WTC11 (cell line): ENCODE measurements at regions not wholly inside any gene's neighbourhood (a gene's known extent, or its start where the extent isn't known, plus 50 kb on each side); places are given as distances from the start of the nearest gene placed in this dataset.
"Not testable (repeated sequence)": the region's sequence is repeated elsewhere in the genome, so short reads cannot be mapped to it uniquely, and the experiment has no call there.

Experiments
- ATAC-seq: fragments of 200-7000 bp; cut with Tn5 transposase; 2 replicates; pipeline ENCODE4 v1.10.0; 2021; ENCODE audit warnings: mild to moderate bottlenecking, moderate library complexity
- CTCF ChIA-PET: fragments of 300-600 bp; sonication (Branson Sonifier 250); formaldehyde crosslinking; loops from one replicate; lab custom pipeline; 2021; ENCODE audit warnings: antibody characterized with exemption; lab: Charles Lee
- POLR2A ChIA-PET: fragments of 350-600 bp; sonication (Branson Sonifier 250); formaldehyde crosslinking; loops from one replicate; lab custom pipeline; 2021; ENCODE audit warnings: antibody characterized with exemption; lab: Charles Lee
- DNase-seq: peaks from one replicate; pipeline ENCODE4 v3.0.0; 2021; ENCODE audit warnings: low spot score
- H3K27ac Mint-ChIP-seq: 2 replicates; pipeline ENCODE4 v1.8.0; 2021; ENCODE audit warnings: mixed read lengths
- H3K27me3 Mint-ChIP-seq: 2 replicates; pipeline ENCODE4 v1.8.0; 2021; ENCODE audit warnings: low read depth, mild to moderate bottlenecking, moderate library complexity, mixed read lengths
- H3K36me3 Mint-ChIP-seq: 2 replicates; pipeline ENCODE4 v1.8.0; 2021; ENCODE audit warnings: mixed read lengths
- H3K4me1 Mint-ChIP-seq: 2 replicates; pipeline ENCODE4 v1.8.0; 2022; ENCODE audit warnings: mixed read lengths
- H3K4me3 Mint-ChIP-seq: 2 replicates; pipeline ENCODE4 v1.8.0; 2021; ENCODE audit warnings: mild to moderate bottlenecking, moderate library complexity, mixed read lengths
- H3K9me3 Mint-ChIP-seq: 2 replicates; pipeline ENCODE4 v1.8.0; 2021; ENCODE audit warnings: mixed read lengths
- ATF1 ChIP-seq: sonication (generic); formaldehyde crosslinking; IDR thresholded peaks from 2 replicates; pipeline ENCODE4 v1.8.1; 2023; ENCODE audit warnings: mild to moderate bottlenecking, moderate library complexity, missing genetic modification reagents
- CREB1 ChIP-seq: sonication (generic); formaldehyde crosslinking; IDR thresholded peaks from 2 replicates; pipeline ENCODE4 v1.8.0; 2023; ENCODE audit warnings: mild to moderate bottlenecking, missing genetic modification reagents
- GABPB1 ChIP-seq: sonication (generic); formaldehyde crosslinking; IDR thresholded peaks from 2 replicates; pipeline ENCODE4 v1.8.1; 2023; ENCODE audit warnings: mild to moderate bottlenecking, missing genetic modification reagents
- GTF2I ChIP-seq: fragments of 250-450 bp; sonication (Bioruptor Pico); conservative IDR thresholded peaks from 2 replicates; pipeline ENCODE4 v1.4.0; 2021; ENCODE audit warnings: mild to moderate bottlenecking
- MXD4 ChIP-seq: fragments of 250-450 bp; sonication (Bioruptor Pico); IDR thresholded peaks from 2 replicates; pipeline ENCODE4 v1.8.0; 2021; ENCODE audit warnings: mild to moderate bottlenecking, moderate library complexity, borderline replicate concordance
- NFATC4 ChIP-seq: fragments of 250-450 bp; sonication (Bioruptor Pico); IDR thresholded peaks from 2 replicates; pipeline ENCODE4 v1.9.0; 2021; ENCODE audit warnings: mild to moderate bottlenecking
- NR2C2 ChIP-seq: sonication (generic); formaldehyde crosslinking; IDR thresholded peaks from 2 replicates; pipeline ENCODE4 v1.8.0; 2022; ENCODE audit warnings: mild to moderate bottlenecking, missing genetic modification reagents
- PRRX2 ChIP-seq: fragments of 250-450 bp; sonication (Bioruptor Pico); IDR thresholded peaks from 2 replicates; pipeline ENCODE4 v1.8.0; 2021; ENCODE audit warnings: mild to moderate bottlenecking
- SMAD4 ChIP-seq: sonication (generic); formaldehyde crosslinking; IDR thresholded peaks from 2 replicates; pipeline ENCODE4 v1.8.0; 2022; ENCODE audit warnings: mild to moderate bottlenecking, missing genetic modification reagents
- TEAD1 ChIP-seq: sonication (generic); formaldehyde crosslinking; IDR thresholded peaks from 2 replicates; pipeline ENCODE4 v1.8.0; 2022; ENCODE audit warnings: mild to moderate bottlenecking, missing genetic modification reagents
- ZNF138 ChIP-seq: sonication (generic); formaldehyde crosslinking; conservative IDR thresholded peaks from 2 replicates; pipeline ENCODE4 v1.8.1; 2022; ENCODE audit warnings: mild to moderate bottlenecking, moderate library complexity, missing genetic modification reagents
- ZNF317 ChIP-seq: sonication (generic); formaldehyde crosslinking; IDR thresholded peaks from 2 replicates; pipeline ENCODE4 v1.8.1; 2023; ENCODE audit warnings: low read depth, mild to moderate bottlenecking, moderate library complexity, missing genetic modification reagents, borderline replicate concordance
- ZNF416 ChIP-seq: fragments of 250-450 bp; sonication (Bioruptor Pico); IDR thresholded peaks from 2 replicates; pipeline ENCODE4 v1.9.0; 2021; ENCODE audit warnings: mild to moderate bottlenecking, inconsistent platforms
- TF ChIP-seq, protein P1 (sequence below): fragments of 250-450 bp; sonication (Bioruptor Pico); IDR thresholded peaks from 2 replicates; pipeline ENCODE4 v1.9.0; 2021; ENCODE audit warnings: mild to moderate bottlenecking, borderline replicate concordance
- TF ChIP-seq, protein P2 (sequence below): fragments of 200-600 bp; IDR thresholded peaks from 2 replicates; pipeline ENCODE4 v1.8.0; 2022; ENCODE audit warnings: antibody characterized with exemption
- TF ChIP-seq, protein P3 (sequence below): sonication (generic); formaldehyde crosslinking; IDR thresholded peaks from 2 replicates; pipeline ENCODE4 v1.8.1; 2022; ENCODE audit warnings: mild to moderate bottlenecking, missing genetic modification reagents, moderate library complexity, borderline replicate concordance
- TF ChIP-seq, protein P4 (sequence below): sonication (generic); formaldehyde crosslinking; IDR thresholded peaks from 2 replicates; pipeline ENCODE4 v1.8.0; 2022; ENCODE audit warnings: mild to moderate bottlenecking, missing genetic modification reagents
- TF ChIP-seq, protein P5 (sequence below): sonication (generic); formaldehyde crosslinking; IDR thresholded peaks from 2 replicates; pipeline ENCODE4 v1.8.0; 2022; ENCODE audit warnings: mild to moderate bottlenecking, missing genetic modification reagents
- TF ChIP-seq, protein P6 (sequence below): sonication (generic); formaldehyde crosslinking; IDR thresholded peaks from 2 replicates; pipeline ENCODE4 v1.8.1; 2022; ENCODE audit warnings: mild to moderate bottlenecking, moderate library complexity, missing genetic modification reagents

DNA sequence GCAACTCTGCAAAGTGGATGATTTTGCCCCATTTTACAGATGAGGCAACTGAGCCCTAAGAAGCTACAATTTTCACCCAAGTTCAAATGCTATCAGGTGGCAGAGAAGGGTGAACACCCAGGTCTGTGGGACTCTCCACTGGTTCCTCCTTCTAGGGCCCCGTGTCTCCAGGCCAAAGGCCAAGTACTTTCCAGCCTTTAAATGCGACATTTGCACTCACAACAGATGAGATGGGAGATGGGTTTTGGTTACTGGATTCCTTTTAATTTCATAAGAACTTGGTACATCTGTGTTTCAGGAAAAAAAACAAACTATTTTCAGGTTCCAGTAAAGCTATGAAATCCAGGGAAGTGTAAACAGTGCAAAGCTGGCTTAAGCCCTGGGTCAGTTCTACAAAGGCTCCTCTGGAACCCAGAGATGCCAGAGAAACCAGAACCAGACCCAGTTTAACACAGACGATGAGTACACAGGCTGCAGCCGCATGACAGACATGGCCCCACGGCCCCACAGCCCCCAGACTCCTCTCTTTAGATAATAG, 361.7 kb downstream of the ANAPC1 start:
- Mint-ChIP-seq H3K27me3 (no peaks in the 10 kb centered on the region), H3K36me3 (no peaks in the 10 kb centered on the region), H3K4me1 (peaks cover 16% of the 10 kb centered on the region), H3K27ac (no peak overlapping the region), H3K4me3 (no peak overlapping the region), H3K9me3 (no peaks in the 10 kb centered on the region)
- DNase-seq = no peak
- TF ChIP-seq, protein P1, sequence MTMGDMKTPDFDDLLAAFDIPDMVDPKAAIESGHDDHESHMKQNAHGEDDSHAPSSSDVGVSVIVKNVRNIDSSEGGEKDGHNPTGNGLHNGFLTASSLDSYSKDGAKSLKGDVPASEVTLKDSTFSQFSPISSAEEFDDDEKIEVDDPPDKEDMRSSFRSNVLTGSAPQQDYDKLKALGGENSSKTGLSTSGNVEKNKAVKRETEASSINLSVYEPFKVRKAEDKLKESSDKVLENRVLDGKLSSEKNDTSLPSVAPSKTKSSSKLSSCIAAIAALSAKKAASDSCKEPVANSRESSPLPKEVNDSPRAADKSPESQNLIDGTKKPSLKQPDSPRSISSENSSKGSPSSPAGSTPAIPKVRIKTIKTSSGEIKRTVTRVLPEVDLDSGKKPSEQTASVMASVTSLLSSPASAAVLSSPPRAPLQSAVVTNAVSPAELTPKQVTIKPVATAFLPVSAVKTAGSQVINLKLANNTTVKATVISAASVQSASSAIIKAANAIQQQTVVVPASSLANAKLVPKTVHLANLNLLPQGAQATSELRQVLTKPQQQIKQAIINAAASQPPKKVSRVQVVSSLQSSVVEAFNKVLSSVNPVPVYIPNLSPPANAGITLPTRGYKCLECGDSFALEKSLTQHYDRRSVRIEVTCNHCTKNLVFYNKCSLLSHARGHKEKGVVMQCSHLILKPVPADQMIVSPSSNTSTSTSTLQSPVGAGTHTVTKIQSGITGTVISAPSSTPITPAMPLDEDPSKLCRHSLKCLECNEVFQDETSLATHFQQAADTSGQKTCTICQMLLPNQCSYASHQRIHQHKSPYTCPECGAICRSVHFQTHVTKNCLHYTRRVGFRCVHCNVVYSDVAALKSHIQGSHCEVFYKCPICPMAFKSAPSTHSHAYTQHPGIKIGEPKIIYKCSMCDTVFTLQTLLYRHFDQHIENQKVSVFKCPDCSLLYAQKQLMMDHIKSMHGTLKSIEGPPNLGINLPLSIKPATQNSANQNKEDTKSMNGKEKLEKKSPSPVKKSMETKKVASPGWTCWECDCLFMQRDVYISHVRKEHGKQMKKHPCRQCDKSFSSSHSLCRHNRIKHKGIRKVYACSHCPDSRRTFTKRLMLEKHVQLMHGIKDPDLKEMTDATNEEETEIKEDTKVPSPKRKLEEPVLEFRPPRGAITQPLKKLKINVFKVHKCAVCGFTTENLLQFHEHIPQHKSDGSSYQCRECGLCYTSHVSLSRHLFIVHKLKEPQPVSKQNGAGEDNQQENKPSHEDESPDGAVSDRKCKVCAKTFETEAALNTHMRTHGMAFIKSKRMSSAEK (CRISPR knock-in tag) = no peak
- TF ChIP-seq GABPB1 = peak; percentile 43; the same call in 1 of the 2 replicates
- ATAC-seq = no peak
- POLR2A ChIA-PET = no interaction called here
- CTCF ChIA-PET = interaction anchor here (0.6 kb wide), 1 partner anchor 157 kb away, joined by 3 read pairs; no protein-coding TSS in a partner anchor

DNA sequence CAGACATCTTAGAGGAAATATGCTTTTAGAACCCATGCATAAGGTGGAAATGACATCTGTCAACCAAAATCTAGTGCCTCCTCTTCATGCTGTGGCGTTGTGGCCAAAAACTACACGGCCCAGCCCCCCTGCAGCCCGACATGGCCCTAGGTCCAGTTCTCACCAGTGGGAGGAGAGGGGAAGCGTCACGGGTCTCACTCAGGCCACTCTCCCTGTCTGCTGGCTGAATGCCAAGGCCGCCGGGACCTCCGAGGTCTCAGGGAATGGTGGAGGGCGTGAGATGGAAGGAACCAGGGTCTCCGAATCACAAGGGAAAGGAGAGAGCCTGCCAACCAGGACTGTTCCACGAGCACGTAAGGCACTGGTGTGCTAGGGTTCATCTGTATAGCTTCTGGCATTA, 361.0 kb downstream of the ANAPC1 start:
- TF ChIP-seq NFATC4 (no peak), ZNF317 (CRISPR knock-in tag) (no peak), NR2C2 (no peak), GABPB1 (no peak), CREB1 (CRISPR knock-in tag) (no peak), ATF1 (CRISPR knock-in tag) (no peak), PRRX2 (CRISPR knock-in tag) (no peak), ZNF138 (CRISPR knock-in tag) (no peak), MXD4 (CRISPR knock-in tag) (no peak), ZNF416 (CRISPR knock-in tag) (no peak), SMAD4 (no peak), TEAD1 (CRISPR knock-in tag) (no peak), GTF2I (no peak)
- TF ChIP-seq, protein P2, sequence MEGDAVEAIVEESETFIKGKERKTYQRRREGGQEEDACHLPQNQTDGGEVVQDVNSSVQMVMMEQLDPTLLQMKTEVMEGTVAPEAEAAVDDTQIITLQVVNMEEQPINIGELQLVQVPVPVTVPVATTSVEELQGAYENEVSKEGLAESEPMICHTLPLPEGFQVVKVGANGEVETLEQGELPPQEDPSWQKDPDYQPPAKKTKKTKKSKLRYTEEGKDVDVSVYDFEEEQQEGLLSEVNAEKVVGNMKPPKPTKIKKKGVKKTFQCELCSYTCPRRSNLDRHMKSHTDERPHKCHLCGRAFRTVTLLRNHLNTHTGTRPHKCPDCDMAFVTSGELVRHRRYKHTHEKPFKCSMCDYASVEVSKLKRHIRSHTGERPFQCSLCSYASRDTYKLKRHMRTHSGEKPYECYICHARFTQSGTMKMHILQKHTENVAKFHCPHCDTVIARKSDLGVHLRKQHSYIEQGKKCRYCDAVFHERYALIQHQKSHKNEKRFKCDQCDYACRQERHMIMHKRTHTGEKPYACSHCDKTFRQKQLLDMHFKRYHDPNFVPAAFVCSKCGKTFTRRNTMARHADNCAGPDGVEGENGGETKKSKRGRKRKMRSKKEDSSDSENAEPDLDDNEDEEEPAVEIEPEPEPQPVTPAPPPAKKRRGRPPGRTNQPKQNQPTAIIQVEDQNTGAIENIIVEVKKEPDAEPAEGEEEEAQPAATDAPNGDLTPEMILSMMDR = no peak
- TF ChIP-seq, protein P3, sequence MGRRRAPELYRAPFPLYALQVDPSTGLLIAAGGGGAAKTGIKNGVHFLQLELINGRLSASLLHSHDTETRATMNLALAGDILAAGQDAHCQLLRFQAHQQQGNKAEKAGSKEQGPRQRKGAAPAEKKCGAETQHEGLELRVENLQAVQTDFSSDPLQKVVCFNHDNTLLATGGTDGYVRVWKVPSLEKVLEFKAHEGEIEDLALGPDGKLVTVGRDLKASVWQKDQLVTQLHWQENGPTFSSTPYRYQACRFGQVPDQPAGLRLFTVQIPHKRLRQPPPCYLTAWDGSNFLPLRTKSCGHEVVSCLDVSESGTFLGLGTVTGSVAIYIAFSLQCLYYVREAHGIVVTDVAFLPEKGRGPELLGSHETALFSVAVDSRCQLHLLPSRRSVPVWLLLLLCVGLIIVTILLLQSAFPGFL (CRISPR knock-in tag) = no peak
- TF ChIP-seq, protein P4, sequence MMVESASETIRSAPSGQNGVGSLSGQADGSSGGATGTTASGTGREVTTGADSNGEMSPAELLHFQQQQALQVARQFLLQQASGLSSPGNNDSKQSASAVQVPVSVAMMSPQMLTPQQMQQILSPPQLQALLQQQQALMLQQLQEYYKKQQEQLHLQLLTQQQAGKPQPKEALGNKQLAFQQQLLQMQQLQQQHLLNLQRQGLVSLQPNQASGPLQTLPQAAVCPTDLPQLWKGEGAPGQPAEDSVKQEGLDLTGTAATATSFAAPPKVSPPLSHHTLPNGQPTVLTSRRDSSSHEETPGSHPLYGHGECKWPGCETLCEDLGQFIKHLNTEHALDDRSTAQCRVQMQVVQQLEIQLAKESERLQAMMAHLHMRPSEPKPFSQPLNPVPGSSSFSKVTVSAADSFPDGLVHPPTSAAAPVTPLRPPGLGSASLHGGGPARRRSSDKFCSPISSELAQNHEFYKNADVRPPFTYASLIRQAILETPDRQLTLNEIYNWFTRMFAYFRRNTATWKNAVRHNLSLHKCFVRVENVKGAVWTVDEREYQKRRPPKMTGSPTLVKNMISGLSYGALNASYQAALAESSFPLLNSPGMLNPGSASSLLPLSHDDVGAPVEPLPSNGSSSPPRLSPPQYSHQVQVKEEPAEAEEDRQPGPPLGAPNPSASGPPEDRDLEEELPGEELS = no peak
- TF ChIP-seq, protein P5, sequence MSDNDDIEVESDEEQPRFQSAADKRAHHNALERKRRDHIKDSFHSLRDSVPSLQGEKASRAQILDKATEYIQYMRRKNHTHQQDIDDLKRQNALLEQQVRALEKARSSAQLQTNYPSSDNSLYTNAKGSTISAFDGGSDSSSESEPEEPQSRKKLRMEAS (CRISPR knock-in tag) = no peak
- TF ChIP-seq, protein P6, sequence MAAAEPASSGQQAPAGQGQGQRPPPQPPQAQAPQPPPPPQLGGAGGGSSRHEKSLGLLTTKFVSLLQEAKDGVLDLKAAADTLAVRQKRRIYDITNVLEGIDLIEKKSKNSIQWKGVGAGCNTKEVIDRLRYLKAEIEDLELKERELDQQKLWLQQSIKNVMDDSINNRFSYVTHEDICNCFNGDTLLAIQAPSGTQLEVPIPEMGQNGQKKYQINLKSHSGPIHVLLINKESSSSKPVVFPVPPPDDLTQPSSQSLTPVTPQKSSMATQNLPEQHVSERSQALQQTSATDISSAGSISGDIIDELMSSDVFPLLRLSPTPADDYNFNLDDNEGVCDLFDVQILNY (CRISPR knock-in tag) = no peak
- TF ChIP-seq, all 79 proteins: peak for 0

DNA sequence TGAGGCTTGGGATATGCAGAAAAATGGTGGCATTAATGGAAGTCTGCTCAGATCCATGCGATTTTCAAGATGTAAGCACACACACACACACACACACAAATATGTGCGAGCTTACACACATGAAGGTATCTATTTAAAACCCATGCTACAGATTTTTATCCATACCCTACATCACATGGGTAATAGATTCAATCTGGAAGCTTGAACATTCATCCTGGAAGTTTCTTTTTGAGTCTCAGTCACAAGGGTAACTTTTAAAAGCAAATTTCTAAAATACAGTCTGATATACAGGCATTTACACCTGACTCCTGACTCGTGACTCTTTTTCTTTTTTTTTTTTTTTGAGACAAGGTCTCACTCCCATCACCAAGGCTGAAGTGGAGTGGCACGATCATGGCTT, 359.0 kb downstream of the ANAPC1 start:
- H3K4me3 Mint-ChIP-seq, H3K27me3 Mint-ChIP-seq, H3K36me3 Mint-ChIP-seq, DNase-seq, POLR2A ChIA-PET, ATAC-seq, H3K9me3 Mint-ChIP-seq, CTCF ChIA-PET, H3K27ac Mint-ChIP-seq: not testable (repeated sequence)
- peaks cover 25% of the 10 kb centered on the region for H3K4me1 Mint-ChIP-seq

More for the DNA sequence above, 361.0 kb downstream of the ANAPC1 start:
- no peaks in the 10 kb centered on the region for H3K27me3 Mint-ChIP-seq
- ATAC-seq = no peak
- H3K36me3 Mint-ChIP-seq = no peaks in the 10 kb centered on the region
- no peak overlapping the region for H3K27ac Mint-ChIP-seq
- no peaks in the 10 kb centered on the region for H3K9me3 Mint-ChIP-seq
- POLR2A ChIA-PET = no interaction called here
- peaks cover 15% of the 10 kb centered on the region for H3K4me1 Mint-ChIP-seq
- CTCF ChIA-PET = no interaction called here
- no peak for DNase-seq
- H3K4me3 Mint-ChIP-seq = no peak overlapping the region

DNA sequence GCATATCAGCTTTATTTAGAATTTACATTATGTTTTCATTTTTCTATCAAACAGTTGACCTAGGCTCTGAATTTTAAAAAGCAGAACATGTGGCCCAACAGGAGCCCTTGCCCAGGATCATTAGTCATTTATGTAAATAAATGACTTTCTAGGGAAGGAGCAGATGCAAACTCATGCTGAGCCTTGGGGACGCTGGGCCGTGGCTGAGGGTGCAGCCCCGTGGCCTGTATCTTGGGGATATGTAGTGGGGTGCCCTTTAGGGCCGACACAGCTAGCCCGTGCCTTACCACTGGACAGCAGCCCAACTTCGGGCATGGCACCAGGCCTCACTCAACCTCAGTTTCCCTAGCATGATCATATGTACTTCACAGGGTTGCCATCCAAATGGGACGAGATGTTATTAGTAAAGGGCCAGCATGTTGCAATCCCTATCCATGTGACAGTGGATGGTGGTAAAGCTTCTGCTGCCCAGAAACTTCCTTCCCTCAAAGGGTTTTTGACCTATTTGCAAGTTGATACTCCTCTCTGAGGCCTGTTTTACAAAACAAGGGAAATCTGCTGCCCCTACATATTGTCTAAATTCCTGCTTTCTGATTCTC, 357.9 kb downstream of the ANAPC1 start:
- H3K36me3 Mint-ChIP-seq, H3K27ac Mint-ChIP-seq, POLR2A ChIA-PET, CTCF ChIA-PET, ATAC-seq, H3K4me3 Mint-ChIP-seq, DNase-seq, H3K9me3 Mint-ChIP-seq, H3K27me3 Mint-ChIP-seq: not testable (repeated sequence)
- peaks cover 25% of the 10 kb centered on the region for H3K4me1 Mint-ChIP-seq
